Activated T-cell treated with anti-CD3 and anti-CD28 coated beads, Interleukin-2, amount 50 U/mL, for 72 hours (primary cell): ENCODE measurements at regions not wholly inside any gene's neighbourhood (a gene's known extent, or its start where the extent isn't known, plus 50 kb on each side); places are given as distances from the start of the nearest gene placed in this dataset.

Experiments used
- ATAC-seq, 2 donors: fragments of 150-1000 bp; cut with Tn5 transposase; replicated peaks in 1 of 2; 2 replicates each; pipeline ENCODE4 v1.10.0; 2021; ENCODE audit warnings: moderate library complexity in 2 of 2, mild to moderate bottlenecking in 1 of 2
- DNase-seq, 2 donors: peaks; one replicate each; pipeline ENCODE4 v3.0.0; 2021 to 2022; ENCODE audit warnings: mixed read lengths in 1 of 2
- H3K27ac Mint-ChIP-seq: one replicate; pipeline ENCODE4 v1.8.0; 2022; ENCODE audit warnings: mild to moderate bottlenecking, moderate library complexity, mixed read lengths
- H3K27me3 Mint-ChIP-seq: one replicate; pipeline ENCODE4 v1.8.0; 2022; ENCODE audit warnings: low read depth, mixed read lengths
- H3K36me3 Mint-ChIP-seq, 2 donors: one replicate each; pipeline ENCODE4 v1.8.0; 2022; ENCODE audit warnings: mixed read lengths in 2 of 2, mild to moderate bottlenecking in 1 of 2; ENCODE audit not compliant: insufficient read depth in 2 of 2
- H3K4me1 Mint-ChIP-seq: one replicate; pipeline ENCODE4 v1.8.0; 2022; ENCODE audit warnings: low read depth, mixed read lengths
- H3K4me3 Mint-ChIP-seq, 2 donors: one replicate each; pipeline ENCODE4 v1.8.0; 2022; ENCODE audit warnings: mild to moderate bottlenecking in 2 of 2, mixed read lengths in 2 of 2, moderate library complexity in 2 of 2
- H3K9me3 Mint-ChIP-seq, 2 donors: one replicate each; pipeline ENCODE4 v1.8.0; 2022; ENCODE audit warnings: mixed read lengths in 2 of 2

GRCh38 chr9:81266086-81266485 lies 423.3 kb downstream of the TLE1 start:
- H3K4me3 Mint-ChIP-seq = no peak overlapping the region
- no peak for DNase-seq
- no peaks in the 10 kb centered on the region for H3K27me3 Mint-ChIP-seq

GRCh38 chr9:81264516-81264915 lies 424.8 kb downstream of the TLE1 start:
- ATAC-seq (no peak), DNase-seq (no peak)
- Mint-ChIP-seq H3K9me3 (peaks cover 4 to 15% of the 10 kb centered on the region in 2 donors), H3K4me3 (no peak overlapping the region), H3K36me3 (peaks cover 0 to 1% of the 10 kb centered on the region in 2 donors), H3K27me3 (no peaks in the 10 kb centered on the region), H3K4me1 (no peaks in the 10 kb centered on the region), H3K27ac (no peak overlapping the region)

More at GRCh38 chr9:81266086-81266485, 423.3 kb downstream of the TLE1 start:
- no peak for ATAC-seq
- Mint-ChIP-seq H3K4me1 (no peaks in the 10 kb centered on the region), H3K9me3 (peaks cover 6 to 16% of the 10 kb centered on the region in 2 donors), H3K36me3 (no peaks in the 10 kb centered on the region), H3K27ac (no peak overlapping the region)

GRCh38 chr9:81259896-81260295 lies 429.5 kb downstream of the TLE1 start:
- DNase-seq (no peak), ATAC-seq (no peak)
- peaks cover 0 to 1% of the 10 kb centered on the region in 2 donors for H3K36me3 Mint-ChIP-seq
- no peak overlapping the region for H3K27ac Mint-ChIP-seq
- peaks cover 4 to 6% of the 10 kb centered on the region in 2 donors for H3K9me3 Mint-ChIP-seq
- no peaks in the 10 kb centered on the region for H3K4me1 Mint-ChIP-seq
- H3K4me3 Mint-ChIP-seq = no peak overlapping the region
- no peaks in the 10 kb centered on the region for H3K27me3 Mint-ChIP-seq

- Mint-ChIP-seq H3K9me3 (peaks cover 1 to 6% of the 10 kb centered on the region in 2 donors), H3K36me3 (peaks cover 0 to 1% of the 10 kb centered on the region in 2 donors), H3K4me3 (no peak overlapping the region), H3K27ac (no peak overlapping the region), H3K4me1 (no peaks in the 10 kb centered on the region), H3K27me3 (no peaks in the 10 kb centered on the region)
- no peak for DNase-seq
- no peak for ATAC-seq
Observed at GRCh38 chr9:81256368-81256767, 433.0 kb downstream of the TLE1 start.

- ATAC-seq (no peak), DNase-seq (no peak)
- H3K36me3 Mint-ChIP-seq = no peaks in the 10 kb centered on the region
- no peaks in the 10 kb centered on the region for H3K4me1 Mint-ChIP-seq
- H3K27me3 Mint-ChIP-seq = no peaks in the 10 kb centered on the region
- H3K27ac Mint-ChIP-seq = no peak overlapping the region
- H3K4me3 Mint-ChIP-seq = no peak overlapping the region
- peaks cover 0 to 2% of the 10 kb centered on the region in 2 donors for H3K9me3 Mint-ChIP-seq
Observed at GRCh38 chr9:81250606-81251005, 438.7 kb downstream of the TLE1 start.

- no peak overlapping the region for H3K27ac Mint-ChIP-seq
- no peak overlapping the region for H3K4me3 Mint-ChIP-seq
- no peaks in the 10 kb centered on the region for H3K36me3 Mint-ChIP-seq
- H3K4me1 Mint-ChIP-seq = no peaks in the 10 kb centered on the region
- ATAC-seq = no peak
- peaks cover 0 to 2% of the 10 kb centered on the region in 2 donors for H3K9me3 Mint-ChIP-seq
- no peaks in the 10 kb centered on the region for H3K27me3 Mint-ChIP-seq
- no peak for DNase-seq
Observed at GRCh38 chr9:81250041-81250440, 439.3 kb downstream of the TLE1 start.

GRCh38 chr9:81245254-81245956 lies 443.9 kb downstream of the TLE1 start:
- no peak overlapping the region for H3K27ac Mint-ChIP-seq
- DNase-seq = no peak
- H3K36me3 Mint-ChIP-seq = no peaks in the 10 kb centered on the region
- no peaks in the 10 kb centered on the region for H3K27me3 Mint-ChIP-seq
- no peak overlapping the region for H3K4me3 Mint-ChIP-seq
- ATAC-seq = no peak
- H3K4me1 Mint-ChIP-seq = no peaks in the 10 kb centered on the region
- no peaks in the 10 kb centered on the region for H3K9me3 Mint-ChIP-seq

GRCh38 chr9:81244631-81245030 lies 444.7 kb downstream of the TLE1 start:
- no peaks in the 10 kb centered on the region for H3K27me3 Mint-ChIP-seq
- H3K4me3 Mint-ChIP-seq = no peak overlapping the region
- no peaks in the 10 kb centered on the region for H3K9me3 Mint-ChIP-seq
- ATAC-seq (no peak), DNase-seq (no peak)
- H3K36me3 Mint-ChIP-seq = no peaks in the 10 kb centered on the region
- H3K27ac Mint-ChIP-seq = no peak overlapping the region
- no peaks in the 10 kb centered on the region for H3K4me1 Mint-ChIP-seq

- no peak overlapping the region for H3K27ac Mint-ChIP-seq
Observed at GRCh38 chr9:81242866-81243265, 446.5 kb downstream of the TLE1 start.

GRCh38 chr9:81239388-81239787 lies 450.0 kb downstream of the TLE1 start:
- no peaks in the 10 kb centered on the region for H3K36me3 Mint-ChIP-seq
- H3K4me1 Mint-ChIP-seq = no peaks in the 10 kb centered on the region
- H3K27ac Mint-ChIP-seq = no peak overlapping the region
- H3K4me3 Mint-ChIP-seq = no peak overlapping the region
- DNase-seq (no peak), ATAC-seq (no peak)
- peaks cover 0 to 2% of the 10 kb centered on the region in 2 donors for H3K9me3 Mint-ChIP-seq
- no peaks in the 10 kb centered on the region for H3K27me3 Mint-ChIP-seq

More at GRCh38 chr9:81242866-81243265, 446.5 kb downstream of the TLE1 start:
- Mint-ChIP-seq H3K36me3 (no peaks in the 10 kb centered on the region), H3K4me3 (no peak overlapping the region), H3K27me3 (no peaks in the 10 kb centered on the region), H3K9me3 (no peaks in the 10 kb centered on the region), H3K4me1 (no peaks in the 10 kb centered on the region)
- ATAC-seq (no peak), DNase-seq (no peak)

GRCh38 chr9:81237565-81238231 lies 451.6 kb downstream of the TLE1 start:
- H3K27ac Mint-ChIP-seq = no peak overlapping the region
- peaks cover 2 to 4% of the 10 kb centered on the region in 2 donors for H3K9me3 Mint-ChIP-seq
- no peaks in the 10 kb centered on the region for H3K4me1 Mint-ChIP-seq
- DNase-seq (no peak), ATAC-seq (no peak)
- H3K27me3 Mint-ChIP-seq = no peaks in the 10 kb centered on the region
- no peak overlapping the region for H3K4me3 Mint-ChIP-seq
- no peaks in the 10 kb centered on the region for H3K36me3 Mint-ChIP-seq

- ATAC-seq = no peak
- no peak overlapping the region for H3K27ac Mint-ChIP-seq
- no peaks in the 10 kb centered on the region for H3K4me1 Mint-ChIP-seq
- no peak for DNase-seq
- H3K36me3 Mint-ChIP-seq = no peaks in the 10 kb centered on the region
- no peaks in the 10 kb centered on the region for H3K27me3 Mint-ChIP-seq
- peaks cover 2 to 4% of the 10 kb centered on the region in 2 donors for H3K9me3 Mint-ChIP-seq
- H3K4me3 Mint-ChIP-seq = no peak overlapping the region
Observed at GRCh38 chr9:81234924-81235610, 454.3 kb downstream of the TLE1 start.

- ATAC-seq (no peak), DNase-seq (no peak)
- H3K36me3 Mint-ChIP-seq = no peaks in the 10 kb centered on the region
- no peak overlapping the region for H3K27ac Mint-ChIP-seq
- no peaks in the 10 kb centered on the region for H3K4me1 Mint-ChIP-seq
- H3K9me3 Mint-ChIP-seq = peaks cover 2 to 4% of the 10 kb centered on the region in 2 donors
- no peak overlapping the region for H3K4me3 Mint-ChIP-seq
- H3K27me3 Mint-ChIP-seq = no peaks in the 10 kb centered on the region
Observed at GRCh38 chr9:81231011-81231410, 458.3 kb downstream of the TLE1 start.
